ENCODE measurements at regions not wholly inside any gene's neighbourhood (a gene's known extent, or its start where the extent isn't known, plus 50 kb on each side); places are given as distances from the start of the nearest gene placed in this dataset.
"Not testable (repeated sequence)": the region's sequence is repeated elsewhere in the genome, so short reads cannot be mapped to it uniquely, and the experiment has no call there.

GRCh38 chr3:33956776-33957175 lies 158.3 kb downstream of the PDCD6IP start:
- no peak for DNase-seq (ENCODE audit: low read depth, low spot score)

- no peak for DNase-seq (ENCODE audit: low read depth, low spot score)
Observed at GRCh38 chr3:33957176-33957575, 158.7 kb downstream of the PDCD6IP start.

- no peak for DNase-seq (ENCODE audit: low read depth, low spot score)
Observed at GRCh38 chr3:33958661-33959060, 160.2 kb downstream of the PDCD6IP start.

GRCh38 chr3:33962396-33962795 lies 164.0 kb downstream of the PDCD6IP start:
- no peak for DNase-seq (ENCODE audit: low read depth, low spot score)

DNA sequence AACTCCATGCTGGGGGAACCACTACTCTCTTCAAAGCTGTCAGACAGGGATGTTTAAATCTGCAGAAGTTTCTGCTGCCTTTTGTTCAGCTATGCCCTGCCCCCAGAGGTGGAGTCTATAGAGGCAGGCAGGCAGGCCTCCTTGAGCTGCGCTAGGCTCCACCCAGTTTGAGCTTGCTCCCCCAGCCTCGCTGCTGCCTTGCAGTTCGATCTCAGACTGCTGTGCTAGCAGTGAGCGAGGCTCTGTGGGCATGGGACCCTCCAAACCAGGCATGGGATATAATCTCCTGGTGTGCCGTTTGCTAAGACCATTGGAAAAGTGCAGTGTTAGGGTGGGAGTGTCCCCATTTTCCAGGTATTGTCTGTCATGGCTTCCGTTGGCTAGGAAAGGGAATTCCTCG lies 171.8 kb downstream of the PDCD6IP start:
- DNase-seq (ENCODE audit: low read depth, low spot score): not testable (repeated sequence)

- no peak for DNase-seq (ENCODE audit: low read depth, low spot score)
Observed at GRCh38 chr3:33971055-33971454, 172.6 kb downstream of the PDCD6IP start.

DNA sequence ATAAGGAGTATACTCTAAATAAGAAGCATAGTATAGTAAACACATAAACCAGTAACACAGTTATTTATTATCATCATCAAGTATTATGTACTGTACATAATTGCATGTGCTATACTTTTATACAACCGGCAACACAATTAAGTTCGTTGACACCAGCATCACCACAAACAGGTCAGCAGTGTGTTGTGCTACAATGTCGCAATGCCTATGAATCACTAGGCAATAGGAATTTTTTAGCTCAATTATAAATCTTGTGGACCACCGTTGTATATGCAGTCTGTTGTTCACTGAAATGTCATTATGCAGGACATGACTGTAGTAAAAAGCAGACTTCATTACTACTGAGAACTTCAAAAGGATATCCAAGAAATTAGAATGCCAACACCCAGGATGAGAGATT lies 177.0 kb downstream of the PDCD6IP start:
- DNase-seq (ENCODE audit: low read depth, low spot score): no peak

DNA sequence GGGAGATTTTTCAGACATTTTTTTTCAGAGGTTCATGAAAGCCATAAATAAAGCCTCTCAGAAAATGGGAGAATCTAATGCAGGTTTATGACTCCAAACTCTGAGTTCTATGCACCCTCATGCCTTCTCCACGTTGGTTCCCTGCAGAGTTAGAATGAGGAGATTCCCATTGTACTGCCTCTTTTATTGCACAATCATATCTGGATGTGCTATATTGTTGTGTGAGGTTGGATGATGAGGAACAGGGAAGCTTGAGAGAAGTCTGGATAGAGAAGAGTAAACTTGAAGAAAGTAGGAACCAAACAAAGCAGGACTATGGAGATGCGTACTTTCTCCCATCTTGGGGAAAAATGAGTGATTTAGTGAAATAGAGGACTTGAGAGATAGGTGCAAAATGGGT lies 178.8 kb downstream of the PDCD6IP start:
- DNase-seq (ENCODE audit: low read depth, low spot score): no peak

DNA sequence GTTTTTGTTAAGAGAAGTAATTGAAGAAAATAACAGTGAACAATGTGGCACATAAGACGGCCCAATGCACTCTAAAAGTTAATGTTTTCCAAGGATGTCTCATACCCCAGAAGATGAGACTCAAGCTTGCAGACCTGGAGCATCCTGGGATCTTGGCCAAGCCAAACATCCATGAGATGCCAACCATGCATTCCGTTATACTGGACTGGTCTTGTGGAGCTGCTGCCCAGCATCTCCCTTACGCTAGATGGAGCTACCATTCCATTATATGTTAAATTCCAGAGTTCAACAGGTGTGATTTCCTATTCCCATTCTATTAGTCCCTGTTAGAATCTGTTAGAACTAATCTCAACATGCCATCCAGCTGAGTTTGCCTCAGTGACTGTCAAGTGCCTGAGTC lies 181.8 kb downstream of the PDCD6IP start:
- DNase-seq (ENCODE audit: low read depth, low spot score): no peak

DNA sequence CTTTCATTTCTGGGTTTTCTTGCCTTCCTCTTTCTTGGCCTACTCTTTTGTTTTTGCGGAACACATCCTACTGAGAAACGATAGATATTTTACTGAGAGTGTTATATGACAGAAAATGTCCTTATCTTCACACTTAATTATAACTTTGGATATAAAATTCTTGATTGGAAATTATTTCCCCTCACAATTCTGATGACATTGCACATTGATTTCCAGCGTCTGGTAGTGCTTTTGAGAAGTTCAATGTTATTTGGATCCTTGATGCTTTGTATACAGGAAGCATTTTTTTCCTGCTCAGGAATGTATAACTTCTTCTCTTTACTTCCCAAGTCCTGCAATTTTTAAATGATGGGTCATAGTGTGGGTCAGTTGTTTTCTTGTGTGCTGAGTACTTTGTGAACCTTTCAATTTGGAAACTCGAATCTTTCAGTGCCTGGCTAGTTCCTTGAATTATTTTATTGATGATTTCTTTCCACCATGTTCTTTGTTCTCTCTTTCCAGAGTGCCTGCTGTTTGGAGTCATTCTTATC lies 183.9 kb downstream of the PDCD6IP start:
- no peak for DNase-seq (ENCODE audit: low read depth, low spot score)

DNA sequence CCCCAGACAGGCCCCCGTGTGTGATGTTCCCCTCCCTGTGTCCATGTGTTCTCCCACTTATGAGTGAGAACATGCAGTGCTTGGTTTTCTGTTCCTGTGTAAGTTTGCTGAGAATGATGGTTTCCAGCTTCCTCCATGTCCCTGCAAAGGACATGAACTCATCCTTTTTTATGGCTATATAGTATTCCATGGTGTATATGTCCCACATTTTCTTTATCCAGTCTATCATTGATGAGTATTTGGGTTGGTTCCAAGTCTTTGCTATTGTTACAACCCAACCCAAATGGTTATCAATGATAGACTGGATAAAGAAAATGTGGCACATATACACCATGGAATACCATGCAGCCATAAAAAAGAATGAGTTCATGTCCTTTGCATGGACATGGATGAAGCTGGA lies 184.5 kb downstream of the PDCD6IP start:
- not testable (repeated sequence) for DNase-seq (ENCODE audit: low read depth, low spot score)

DNA sequence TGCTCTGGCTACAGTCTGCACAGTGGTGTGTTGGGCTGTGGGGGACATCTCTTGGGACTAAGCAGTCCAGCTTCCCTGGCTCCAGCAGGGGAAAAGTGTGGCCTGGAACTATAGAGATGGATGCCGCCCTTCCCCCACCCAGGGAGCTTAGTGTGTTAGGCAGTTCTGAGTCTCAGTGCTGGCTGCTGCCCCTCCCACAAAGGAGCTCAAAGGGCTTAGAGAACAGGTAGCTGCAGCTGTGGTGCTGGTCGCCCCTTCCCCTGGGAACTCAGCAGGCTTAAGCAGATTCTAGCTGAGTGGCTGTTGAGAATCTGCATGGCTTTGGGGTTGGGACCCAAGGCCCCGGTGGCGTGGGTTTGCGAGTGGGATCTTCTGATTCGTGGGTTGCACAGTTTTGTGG lies 190.8 kb downstream of the PDCD6IP start:
- peak; percentile 47 for DNase-seq (ENCODE audit: low read depth, low spot score)

- no peak for DNase-seq (ENCODE audit: low read depth, low spot score)
Observed at GRCh38 chr3:33991673-33992072, 193.2 kb downstream of the PDCD6IP start.

GRCh38 chr3:33993631-33994030 lies 195.2 kb downstream of the PDCD6IP start:
- DNase-seq (ENCODE audit: low read depth, low spot score): no peak

GRCh38 chr3:33994568-33994967 lies 196.1 kb downstream of the PDCD6IP start:
- no peak for DNase-seq (ENCODE audit: low read depth, low spot score)

DNA sequence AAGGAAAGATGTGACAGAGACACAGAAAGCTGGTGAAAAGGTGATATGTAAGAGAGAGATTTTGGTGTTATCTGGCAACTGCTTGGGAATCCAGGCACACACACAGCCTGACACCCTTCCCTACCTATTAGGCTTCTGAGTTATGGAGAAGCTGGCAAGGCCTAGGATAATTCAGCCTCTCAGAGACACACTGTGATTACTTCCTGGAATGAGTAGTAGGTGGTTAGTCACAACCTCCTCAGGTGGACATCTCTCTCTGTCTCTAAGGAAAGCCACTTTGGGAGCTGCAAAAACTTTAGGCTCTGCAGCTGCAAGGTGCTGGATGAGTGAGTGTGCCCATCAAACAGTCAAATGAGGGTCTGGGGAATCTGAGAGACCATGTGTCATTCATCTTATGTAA lies 201.9 kb downstream of the PDCD6IP start:
- DNase-seq (ENCODE audit: low read depth, low spot score): no peak

DNA sequence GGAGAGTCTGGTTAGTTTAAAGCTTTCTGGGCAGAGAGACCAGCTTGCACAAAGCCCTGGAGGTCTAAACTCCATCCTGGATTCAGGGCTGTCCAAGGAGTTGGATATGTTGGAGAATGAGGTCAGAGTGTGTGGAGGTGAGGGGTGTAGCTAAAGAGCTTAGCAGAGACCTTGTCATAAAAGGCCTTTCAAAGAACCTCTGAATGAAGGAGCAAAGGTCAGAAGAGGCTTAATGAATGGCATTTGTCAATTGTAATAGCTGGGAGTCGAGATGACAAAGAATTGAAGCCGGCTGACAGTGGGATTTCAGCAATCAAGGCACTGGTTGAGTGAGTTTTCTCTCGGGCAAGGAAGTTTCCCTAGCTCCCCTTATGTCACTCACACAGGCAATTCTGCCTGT lies 202.6 kb downstream of the PDCD6IP start:
- DNase-seq (ENCODE audit: low read depth, low spot score): peak; percentile 21

GRCh38 chr3:34001990-34002389 lies 203.6 kb downstream of the PDCD6IP start:
- DNase-seq (ENCODE audit: low read depth, low spot score): no peak

DNA sequence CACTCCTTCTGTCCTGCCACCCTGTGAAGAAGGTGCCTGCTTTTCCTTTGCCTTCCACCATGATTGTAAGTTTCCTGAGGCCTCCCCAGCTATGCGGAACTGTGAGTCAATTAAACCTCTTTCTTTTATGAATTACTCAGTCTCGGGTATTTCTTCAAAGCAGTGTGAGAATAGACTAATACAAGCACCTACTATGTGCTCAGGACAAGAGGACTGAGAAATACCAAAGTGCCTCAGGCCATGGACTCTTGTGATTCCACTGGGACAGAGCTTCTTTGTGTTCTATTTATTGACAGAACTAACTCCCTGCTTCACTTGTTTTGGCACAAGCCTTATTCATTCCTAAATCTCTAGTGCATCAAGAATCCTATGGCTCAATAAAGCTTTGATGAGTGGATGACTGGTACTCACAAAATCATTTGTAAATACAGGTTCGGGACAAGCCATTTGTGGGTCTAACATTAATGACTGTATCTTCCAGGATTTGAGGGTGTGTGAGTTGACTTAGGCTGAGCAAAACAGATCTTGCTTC lies 204.2 kb downstream of the PDCD6IP start:
- no peak for DNase-seq (ENCODE audit: low read depth, low spot score)

DNA sequence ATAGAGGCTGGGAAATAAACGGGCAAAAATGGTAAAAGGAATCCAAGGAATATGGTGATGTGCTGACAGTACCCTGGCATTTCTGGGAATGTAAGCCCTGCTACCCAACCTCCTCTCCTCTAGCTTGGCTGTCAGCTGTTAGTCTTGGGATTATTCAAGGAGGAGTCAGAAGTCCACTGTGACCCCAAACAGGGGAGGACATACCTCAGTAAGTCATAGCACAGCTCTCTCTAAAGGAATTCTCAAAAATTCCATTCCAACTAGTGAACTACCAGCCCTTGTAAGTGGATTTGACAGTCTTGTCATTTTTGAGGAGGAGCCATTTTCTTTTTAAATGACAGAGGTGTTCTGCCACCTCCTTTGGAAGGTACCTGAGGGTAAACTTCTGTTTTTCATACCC lies 207.5 kb downstream of the PDCD6IP start:
- no peak for DNase-seq (ENCODE audit: low read depth, low spot score)

- peak; percentile 69 for DNase-seq (ENCODE audit: low read depth, low spot score)
Observed at GRCh38 chr3:34008191-34008590, 209.8 kb downstream of the PDCD6IP start.

DNA sequence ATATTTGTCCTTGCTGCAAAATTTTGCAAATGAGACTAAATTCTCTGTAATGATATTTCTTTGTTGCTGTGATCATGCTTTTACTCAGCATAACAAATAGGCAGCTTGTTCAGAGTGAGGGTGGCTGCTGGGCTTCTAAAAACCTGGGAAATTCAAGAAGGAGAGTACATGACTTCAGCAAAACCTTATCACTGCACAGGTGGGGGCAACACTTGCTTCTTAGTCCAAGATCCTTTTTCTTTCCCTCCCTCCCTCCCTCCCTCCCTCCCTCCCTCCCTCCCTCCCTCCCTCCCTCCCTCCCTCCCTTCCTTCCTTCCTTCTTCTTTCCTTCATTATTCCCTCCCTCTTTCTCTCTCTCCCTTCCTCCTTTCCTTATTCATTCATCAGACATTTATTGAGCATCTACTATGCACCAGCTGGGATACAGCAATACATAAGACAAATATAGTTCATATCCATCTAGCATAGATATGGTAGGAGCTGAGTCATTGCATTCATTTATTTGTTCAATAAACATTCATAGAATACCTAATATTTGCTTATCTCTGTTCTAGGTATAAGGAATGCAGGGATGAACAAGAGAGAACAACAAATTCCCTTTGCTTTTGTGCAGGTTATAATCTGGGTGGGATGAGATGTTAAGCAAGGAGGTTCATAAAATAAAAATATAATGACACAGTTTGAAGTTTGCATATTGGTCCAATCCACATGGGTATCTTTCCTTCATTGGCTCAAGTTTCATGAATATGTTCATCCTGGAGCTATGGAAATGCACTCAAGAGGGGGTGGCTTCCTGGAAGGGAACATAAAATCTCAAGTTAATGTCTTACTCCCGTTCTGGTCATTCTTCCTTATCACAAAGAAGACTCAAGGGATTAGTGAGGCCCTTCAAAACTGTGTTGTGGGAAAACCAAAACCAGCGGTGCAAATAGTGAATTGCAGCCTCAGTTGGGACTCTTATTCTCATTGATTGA lies 210.7 kb downstream of the PDCD6IP start:
- DNase-seq (ENCODE audit: low read depth, low spot score): no peak
